GM18951 (cell line): ENCODE measurements at regions not wholly inside any gene's neighbourhood (a gene's known extent, or its start where the extent isn't known, plus 50 kb on each side); places are given as distances from the start of the nearest gene placed in this dataset.

Source experiments
- POLR2A ChIP-seq: IDR thresholded peaks from 4 replicates; pipeline ENCODE4 v1.6.1; 2011; ENCODE audit warnings: mild to moderate bottlenecking; ENCODE audit not compliant: insufficient read length, insufficient read depth; ENCODE audit errors: extremely low read depth
- in situ Hi-C: fragments of 300-500 bp; cut with MboI; formaldehyde crosslinking; loops from one replicate; pipeline ENCODE4 v1.12.0; 2022; ENCODE audit warnings: low sequenced_read_pairs, mixed read lengths, inconsistent platforms; ENCODE audit not compliant: unreplicated experiment

DNA sequence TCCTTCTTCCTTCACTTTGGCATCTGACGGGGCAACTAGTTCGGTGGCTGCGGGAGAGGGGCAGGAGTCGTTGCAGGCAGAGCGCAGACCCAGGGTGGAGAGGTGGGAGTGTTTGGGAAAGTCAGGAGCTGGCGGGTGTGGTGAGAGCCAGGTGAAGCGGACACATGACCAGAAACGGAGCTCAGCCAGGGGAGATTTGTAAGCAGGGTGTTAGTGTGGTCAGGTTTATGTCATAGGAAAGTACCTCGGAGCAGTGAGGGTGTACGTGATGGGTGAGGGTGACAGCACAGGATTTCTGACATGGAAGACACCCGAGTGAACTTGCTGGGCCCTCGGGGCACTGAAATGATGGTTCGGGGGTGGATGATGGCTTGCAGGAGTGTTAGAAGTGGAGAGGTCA lies 247.4 kb upstream of the TPM1 start:
- in situ Hi-C loops: no loop called here
- no peak for TF ChIP-seq POLR2A

DNA sequence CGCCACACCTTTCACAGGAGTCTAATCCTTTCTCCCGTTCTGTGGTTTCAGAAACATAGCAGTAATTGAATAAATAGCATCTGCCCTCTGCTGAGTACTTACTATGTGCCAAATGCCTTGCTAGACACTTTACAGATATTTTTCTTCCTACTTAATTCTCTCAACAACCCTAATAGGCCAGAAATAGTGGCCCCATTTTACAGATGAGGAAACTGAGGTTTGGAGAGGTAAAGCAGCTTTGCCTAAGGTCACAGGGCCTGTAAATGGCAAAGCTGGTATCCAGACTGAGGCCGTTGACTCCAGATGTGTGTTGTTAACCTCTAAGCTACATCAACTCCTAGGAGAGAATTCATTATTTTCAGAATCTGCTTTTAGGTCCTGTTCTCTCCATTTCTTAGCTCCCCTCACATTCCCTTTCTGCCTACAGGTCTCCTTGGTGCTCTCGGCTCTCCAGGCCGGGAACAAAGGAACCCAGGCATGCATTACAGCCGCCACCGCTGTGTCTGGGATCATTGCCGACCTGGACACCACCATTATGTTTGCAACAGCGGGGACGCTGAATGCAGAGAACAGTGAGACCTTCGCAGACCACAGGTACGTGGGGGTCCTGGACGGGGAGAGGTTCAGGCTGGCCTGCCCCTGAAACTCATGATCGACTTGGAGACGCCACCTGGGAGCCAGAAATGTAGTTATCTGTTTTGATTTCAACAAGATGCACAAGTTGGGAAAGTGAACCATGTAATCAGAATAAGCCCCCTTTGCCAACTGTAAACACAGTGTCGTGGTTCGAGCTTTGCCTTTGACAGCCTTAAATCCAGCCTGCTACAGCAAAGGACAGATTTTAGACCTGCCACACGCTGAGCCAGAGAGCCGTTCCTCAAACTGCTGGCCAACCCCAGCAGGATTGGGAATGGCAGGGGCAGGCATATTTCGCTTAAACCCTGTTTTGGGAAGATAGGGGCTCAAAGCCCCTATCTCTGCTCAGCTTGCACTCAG lies 246.5 kb upstream of the TPM1 start:
- in situ Hi-C loops: no loop called here

DNA sequence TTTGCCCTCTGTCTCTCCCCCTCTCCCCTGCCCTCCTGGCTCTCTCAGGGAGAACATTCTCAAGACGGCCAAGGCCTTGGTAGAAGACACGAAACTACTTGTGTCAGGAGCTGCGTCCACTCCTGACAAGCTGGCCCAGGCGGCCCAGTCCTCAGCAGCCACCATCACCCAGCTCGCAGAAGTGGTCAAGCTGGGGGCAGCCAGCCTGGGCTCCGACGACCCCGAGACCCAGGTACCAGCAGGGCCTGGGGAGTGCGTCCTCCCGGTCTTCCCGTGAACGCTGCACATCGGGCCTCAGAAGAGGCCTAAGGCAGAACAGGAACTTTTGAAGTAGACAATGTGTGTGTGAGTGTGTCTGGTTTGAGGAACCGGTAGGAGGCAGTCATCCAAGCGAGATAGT lies 245.4 kb upstream of the TPM1 start:
- no peak for TF ChIP-seq POLR2A

More for the DNA sequence above, 246.5 kb upstream of the TPM1 start:
- TF ChIP-seq POLR2A: no peak

DNA sequence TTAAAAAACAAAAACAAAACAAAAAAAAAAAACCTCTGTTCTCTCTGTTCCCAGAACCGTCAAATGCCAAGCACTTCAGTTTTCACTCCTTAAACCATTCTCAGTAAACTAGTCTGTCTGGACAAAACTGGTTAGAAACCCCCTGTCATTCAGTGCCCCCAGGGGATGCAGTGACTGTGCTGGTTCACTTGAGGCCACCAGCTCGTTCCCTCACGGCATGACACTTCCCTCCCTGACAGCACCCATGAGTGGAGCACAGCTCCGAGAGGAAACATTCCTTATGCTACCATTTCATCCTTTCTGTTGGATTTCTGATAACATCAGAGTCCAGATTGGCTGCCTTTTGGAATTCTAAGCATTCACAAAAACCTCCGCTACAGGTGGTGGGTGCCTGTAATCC lies 244.0 kb upstream of the TPM1 start:
- in situ Hi-C loops: no loop called here
- no peak for TF ChIP-seq POLR2A

More for the DNA sequence above, 245.4 kb upstream of the TPM1 start:
- in situ Hi-C loops: no loop called here

GRCh38 chr15:62799037-62799436 lies 243.5 kb upstream of the TPM1 start:
- TF ChIP-seq POLR2A: no peak
- in situ Hi-C loops: no loop called here

GRCh38 chr15:62799919-62800318 lies 242.6 kb upstream of the TPM1 start:
- no peak for TF ChIP-seq POLR2A
- in situ Hi-C loops: no loop called here

DNA sequence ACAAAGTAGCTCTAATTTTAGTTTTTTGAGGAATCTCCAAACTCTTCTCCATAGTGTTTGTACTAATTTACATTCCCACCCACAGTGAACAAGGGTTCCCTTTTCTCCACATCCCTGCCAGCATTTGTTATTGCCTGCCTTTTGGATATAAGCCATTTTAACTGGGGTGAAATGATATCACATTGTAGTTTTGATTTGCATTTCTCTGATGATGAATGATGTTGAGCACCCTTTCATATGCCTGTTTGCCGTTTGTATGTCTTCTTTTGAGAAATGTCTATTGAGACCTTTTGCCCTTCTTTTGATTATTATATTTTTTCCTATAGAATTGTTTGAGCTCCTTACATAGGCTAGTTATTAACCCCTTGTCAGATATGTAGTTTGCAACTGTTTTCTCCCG lies 239.9 kb upstream of the TPM1 start:
- TF ChIP-seq POLR2A: no peak
- in situ Hi-C loops: no loop called here

GRCh38 chr15:62803856-62804400 lies 238.6 kb upstream of the TPM1 start:
- in situ Hi-C loops: no loop called here
- no peak for TF ChIP-seq POLR2A

- in situ Hi-C loops: no loop called here
- TF ChIP-seq POLR2A: no peak
Observed at GRCh38 chr15:62805502-62805901, 237.0 kb upstream of the TPM1 start.

DNA sequence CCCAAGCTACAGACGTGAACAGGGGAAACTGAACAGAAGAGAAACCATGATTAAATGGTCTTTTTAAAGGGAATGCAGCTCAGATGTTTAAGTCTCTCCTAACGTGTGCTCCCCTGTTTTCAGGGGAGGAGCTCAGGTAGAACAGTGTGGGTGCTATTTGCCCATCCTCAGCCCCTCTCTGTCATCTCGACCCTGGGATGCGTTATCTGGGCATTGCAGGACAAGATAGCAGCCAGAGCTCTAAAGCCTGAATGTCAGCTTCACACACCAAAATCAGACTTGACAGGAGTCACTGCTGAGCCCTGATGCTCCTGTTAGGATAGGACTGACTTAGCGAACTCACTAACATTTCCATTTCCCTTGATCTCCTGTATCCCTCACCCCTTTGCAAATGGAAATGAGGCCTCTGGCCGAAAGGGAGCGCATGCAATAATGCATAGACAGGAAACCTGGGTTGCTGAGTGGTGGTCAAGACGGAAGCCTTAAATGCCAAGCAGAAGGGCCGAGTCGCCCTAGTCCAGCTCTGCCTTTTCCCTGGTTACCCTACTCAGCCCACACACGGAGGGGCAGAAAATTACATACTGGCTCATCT lies 234.9 kb upstream of the TPM1 start:
- in situ Hi-C loops: no loop called here
- TF ChIP-seq POLR2A: no peak

DNA sequence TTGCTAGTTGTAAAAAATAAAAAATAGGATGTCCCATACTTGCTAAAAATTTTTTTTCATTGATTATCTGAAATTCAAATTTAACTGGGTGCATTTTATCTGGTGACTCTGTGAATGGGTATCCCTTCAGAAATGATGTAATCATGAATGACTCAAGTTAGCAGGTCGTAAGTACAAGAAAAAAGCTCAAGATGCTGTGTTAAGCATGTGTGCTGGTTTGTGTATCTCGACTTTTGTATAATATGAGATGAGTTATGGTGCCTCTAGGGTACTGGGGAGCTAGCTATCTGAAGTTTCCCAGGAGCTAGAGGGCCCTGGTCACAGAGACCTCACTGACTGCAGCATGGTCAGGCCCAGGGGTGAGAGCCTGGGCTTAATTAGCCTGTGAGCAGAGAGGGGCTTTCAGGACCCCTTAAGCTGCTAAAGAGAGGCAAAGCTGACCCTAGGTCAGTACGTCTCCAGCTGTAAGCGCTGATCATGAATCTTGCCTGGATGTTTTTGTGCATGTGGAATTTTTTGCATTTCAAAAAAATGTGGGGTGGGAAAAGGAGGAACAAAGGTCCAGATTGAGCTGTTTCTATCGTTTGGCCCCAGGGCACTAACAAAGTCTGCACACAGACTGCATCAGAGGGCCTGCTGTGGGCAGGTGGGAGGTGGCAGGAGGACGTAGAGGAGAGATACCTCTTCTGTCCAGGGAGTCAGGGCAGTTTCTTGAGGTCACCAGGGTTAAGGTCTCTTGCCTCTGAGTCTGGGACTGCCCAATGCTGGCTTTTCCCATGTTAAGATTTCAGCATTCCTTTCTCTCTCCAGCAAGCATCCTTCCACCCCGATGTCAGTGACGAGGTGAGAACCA lies 233.2 kb upstream of the TPM1 start:
- TF ChIP-seq POLR2A: no peak
- in situ Hi-C loops: no loop called here

GRCh38 chr15:62809968-62810260 lies 232.6 kb upstream of the TPM1 start:
- TF ChIP-seq POLR2A: no peak
- in situ Hi-C loops: no loop called here

- no peak for TF ChIP-seq POLR2A
- in situ Hi-C loops: no loop called here
Observed at GRCh38 chr15:62812515-62812835, 230.1 kb upstream of the TPM1 start.

DNA sequence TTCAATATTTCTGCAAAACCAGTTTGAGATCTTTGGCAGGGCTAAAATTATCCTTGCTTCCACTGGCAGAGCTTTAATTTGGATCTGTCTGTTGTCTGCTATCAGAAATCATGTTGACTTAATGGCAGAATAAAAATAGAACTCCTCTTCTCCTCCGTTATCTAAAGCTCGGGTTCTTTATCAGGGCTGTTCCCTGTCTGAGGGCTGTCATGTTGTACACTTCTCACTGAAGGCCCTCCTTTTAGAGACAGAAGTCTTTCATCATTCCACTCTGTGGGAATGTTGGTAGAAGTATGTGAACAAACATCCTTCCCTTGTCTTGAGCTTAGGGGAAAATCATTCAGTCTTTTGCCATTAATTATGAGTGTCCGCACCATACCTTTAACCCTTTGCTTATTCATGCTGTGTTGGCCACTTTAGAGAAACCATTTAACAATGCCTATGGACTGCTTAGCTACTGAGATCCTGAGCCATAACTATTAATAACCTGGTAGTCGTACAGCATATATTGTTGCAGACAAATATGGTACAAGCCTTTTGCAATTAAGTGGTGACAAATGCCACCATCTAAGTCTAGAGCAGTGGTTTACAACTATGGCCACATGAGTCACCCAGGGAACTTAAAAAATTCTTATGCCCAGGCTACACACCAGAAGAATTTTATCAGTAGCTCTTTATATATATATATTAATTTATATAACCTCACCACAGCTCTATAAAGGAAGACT lies 226.0 kb upstream of the TPM1 start:
- in situ Hi-C loops: no loop called here
- TF ChIP-seq POLR2A: no peak
